Central memory CD4-positive, alpha-beta T cell (primary cell): ENCODE measurements at regions not wholly inside any gene's neighbourhood (a gene's known extent, or its start where the extent isn't known, plus 50 kb on each side); places are given as distances from the start of the nearest gene placed in this dataset.

ENCODE experiments used
- DNase-seq: peaks from one replicate; pipeline ENCODE4 v3.0.0; 2022

DNA sequence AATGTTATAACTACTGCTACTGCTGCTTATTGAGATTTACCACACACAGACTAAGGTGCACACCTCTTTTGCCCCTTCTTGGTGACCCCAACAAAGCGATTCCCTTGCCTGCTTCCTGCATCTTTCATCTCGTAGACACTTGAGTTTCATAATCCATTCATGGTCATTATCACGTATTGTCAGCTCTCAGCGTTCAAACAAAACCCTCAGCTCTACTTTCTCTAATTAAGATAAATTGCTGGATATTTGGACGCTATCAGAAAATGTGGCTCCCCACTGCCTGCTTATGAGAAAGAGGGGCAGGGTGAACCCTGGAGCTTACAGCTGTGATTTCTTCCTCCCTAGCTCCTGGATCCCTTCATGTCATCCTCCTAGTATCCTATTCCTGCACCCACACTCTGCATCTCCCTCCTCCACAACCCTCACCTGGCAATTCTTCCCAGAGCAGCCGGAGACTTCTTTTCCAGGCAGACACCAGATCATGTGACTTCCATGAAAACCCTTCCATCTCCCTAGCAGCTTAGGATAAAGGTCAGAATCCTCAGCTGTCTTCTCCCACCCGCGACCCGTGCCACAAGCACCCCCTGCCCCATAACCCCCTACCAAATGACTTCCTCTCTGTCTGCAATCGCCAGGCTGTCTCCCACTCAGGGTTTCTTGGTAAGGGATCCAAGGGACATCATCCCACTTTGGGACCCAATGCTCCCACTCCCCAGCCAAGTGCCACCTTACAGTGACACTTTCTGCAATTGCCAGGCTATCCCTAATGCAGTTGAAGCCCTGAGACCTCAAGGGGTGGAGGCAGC lies 146.5 kb downstream of the NSG2 start:
- DNase-seq = no peak

DNA sequence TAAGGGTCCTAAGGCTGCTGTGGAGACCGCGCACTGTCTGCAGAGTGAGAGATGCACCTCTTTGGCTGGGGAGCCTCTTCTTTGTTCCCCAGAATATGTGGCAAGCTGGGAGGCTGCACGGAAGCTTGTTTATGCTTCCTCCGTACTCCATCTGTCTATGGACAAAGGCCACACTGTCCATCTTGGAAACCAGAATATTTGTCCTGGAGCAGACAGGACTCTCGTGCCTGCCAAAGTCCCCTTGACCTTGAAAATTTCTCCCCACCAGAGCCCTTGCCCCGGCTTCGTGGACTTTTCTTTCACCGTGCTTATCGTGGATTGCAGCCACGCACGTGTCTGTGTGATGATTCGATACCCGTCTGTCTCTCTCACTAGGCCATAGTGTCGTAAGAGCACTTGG lies 147.4 kb downstream of the NSG2 start:
- no peak for DNase-seq

DNA sequence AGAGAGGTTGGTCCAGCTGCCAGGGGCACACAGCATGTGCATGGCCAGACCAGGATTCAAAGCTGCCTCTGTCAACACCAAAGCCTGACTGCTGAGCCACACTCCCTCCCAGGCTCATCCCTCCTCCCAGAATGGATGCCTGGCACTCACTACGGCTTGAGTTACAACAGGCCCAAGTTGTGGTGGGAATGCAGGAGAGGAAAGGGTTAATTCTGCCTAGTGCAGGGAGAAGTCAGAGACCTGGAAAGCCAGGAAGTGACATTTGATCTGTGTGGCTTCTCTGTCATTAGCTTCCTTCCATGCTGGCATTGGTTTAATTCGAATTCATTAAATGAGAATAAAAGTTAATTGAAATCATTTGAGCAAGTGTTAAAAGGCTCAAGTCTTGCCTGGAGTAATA lies 150.0 kb downstream of the NSG2 start:
- DNase-seq = no peak

DNA sequence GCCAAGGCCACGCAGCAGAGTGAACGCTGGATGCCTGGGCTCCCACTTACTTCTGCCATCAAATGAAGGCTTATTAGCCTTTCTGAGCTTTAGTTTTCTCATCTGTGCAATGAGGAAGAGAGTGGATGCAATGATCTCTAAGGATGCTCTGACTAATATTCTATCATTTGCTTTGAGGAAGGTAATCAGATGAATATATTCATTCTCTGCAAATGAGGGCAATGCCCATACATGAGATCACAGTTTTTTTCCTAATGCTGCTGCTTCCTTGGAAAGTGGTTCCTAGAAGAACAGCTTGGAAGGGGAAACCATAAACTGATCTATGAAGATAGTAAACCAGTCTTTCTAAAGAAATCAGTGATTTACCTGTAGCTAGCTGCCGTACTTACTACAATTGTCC lies 152.4 kb downstream of the NSG2 start:
- no peak for DNase-seq

DNA sequence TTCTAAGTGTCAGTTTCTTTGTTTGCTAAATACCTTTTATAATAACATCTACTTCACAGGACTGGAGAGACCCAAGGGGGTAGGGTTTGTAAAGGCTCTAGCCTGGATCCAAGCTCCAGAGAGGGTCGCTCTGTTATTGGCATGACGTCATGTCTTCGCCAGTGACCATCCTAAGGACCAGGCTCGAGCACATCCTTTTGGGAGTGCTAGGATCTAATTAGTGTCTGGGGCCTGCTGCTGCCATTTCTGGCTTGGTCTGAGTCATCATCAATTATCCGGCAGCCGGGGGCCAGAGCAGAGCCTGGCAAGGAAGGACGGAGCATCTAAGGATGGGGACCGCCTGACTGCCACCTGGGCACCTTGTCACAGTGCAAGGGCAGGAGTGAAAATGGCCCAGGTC lies 153.0 kb downstream of the NSG2 start:
- no peak for DNase-seq

DNA sequence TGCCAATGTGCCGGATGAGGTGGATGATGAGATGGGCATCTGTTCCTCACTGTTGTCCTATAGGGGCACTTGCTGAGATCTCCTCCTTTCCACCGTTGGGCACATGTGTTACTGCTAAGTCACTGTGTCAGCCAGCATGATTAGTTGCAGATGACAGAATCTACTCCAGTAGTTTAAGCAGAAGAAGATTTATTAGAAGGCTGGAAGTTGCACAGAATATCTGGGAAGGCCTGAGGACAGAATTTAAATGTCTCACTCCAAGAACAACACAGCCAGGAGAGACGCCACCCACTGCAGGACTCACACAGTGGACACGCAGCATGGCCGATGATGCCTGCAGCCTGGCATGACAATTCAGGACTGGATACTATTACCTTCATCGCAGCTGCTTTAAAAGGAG lies 157.5 kb downstream of the NSG2 start:
- no peak for DNase-seq

DNA sequence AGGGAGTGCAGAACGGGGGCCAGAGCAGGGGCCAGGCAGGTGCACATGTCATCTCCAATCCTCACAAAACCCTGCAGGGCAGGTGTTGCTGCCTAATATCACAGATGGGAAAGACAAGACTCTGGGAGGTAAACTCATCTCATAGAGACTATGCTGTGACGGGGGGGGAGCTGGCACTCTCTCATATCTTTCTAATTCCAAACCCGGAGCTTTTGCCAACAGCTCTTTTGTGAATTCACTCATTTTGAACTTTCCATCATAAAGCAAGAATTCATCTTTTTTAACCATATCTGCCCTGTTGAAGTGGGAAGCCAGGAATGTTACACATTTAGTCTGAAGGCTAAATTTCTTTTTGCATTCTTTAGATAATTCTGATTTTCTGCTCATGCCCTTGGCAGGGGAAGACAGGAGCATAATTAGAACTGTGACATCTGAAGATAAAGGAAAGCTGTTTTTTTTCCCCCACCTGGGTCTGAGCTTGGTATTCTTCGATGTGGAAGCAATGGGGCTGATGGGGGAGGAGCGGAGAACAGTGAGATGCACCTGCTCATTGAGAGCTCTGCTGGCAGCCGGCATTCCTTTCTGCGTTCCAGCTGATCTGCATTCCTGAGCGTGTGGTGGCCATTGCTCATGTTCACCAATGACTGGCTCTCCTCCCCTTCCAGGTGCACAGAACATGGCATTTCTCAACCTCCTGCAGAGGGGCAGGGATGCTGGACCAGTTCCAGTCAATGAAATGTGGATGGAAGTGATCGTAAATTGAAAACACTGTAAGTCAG lies 159.2 kb downstream of the NSG2 start:
- DNase-seq = no peak

DNA sequence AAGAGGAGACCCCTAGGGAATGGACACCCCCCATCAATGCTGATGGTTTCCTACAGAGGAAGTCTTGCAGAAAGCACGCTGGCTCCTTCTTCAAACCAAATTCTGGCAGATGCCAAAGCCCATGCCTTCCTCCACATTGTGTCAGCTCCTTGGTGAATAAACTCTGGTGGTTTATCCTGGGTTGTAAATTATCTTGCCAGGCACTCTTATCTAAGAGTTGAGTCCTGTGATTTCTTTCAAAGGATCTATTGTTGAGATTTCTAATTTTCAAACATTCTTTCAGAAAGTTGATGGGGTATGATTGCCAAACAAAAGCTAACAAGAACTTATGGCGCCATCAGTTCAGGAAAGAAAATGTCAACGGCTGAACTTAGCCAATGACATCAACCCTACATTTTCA lies 160.4 kb downstream of the NSG2 start:
- DNase-seq = no peak

DNA sequence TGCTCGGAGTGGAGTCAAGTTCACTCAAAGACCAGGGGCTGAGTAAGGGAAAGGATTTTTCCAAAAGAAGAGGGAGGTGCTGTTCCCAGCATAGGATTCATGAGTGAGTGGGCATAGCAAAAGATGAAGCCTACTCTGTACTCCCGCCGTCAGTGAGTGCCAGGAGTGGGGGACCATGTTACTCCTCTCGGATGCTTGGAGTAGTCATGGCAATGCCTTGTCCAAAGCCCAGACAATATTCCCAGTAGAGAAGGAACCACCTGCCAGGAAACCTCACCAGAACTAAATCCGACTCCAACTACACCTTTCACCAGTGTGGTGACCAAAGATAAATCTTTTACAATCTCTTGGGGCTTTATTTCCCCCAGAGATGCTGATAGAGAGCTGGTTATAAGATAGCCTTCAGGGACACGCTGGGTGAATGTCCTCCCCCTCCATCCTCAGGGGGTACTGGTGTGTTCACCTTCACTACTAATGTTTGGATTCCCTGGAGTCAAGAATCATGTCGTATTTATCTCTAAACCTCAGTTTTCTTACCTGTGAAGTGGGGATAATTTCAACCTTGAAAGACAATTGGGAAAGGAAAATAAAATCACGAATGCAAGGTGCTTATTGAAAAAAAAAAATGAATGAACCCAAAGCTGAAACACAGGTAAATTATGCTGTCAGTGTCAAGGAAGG lies 165.2 kb downstream of the NSG2 start:
- DNase-seq = no peak

DNA sequence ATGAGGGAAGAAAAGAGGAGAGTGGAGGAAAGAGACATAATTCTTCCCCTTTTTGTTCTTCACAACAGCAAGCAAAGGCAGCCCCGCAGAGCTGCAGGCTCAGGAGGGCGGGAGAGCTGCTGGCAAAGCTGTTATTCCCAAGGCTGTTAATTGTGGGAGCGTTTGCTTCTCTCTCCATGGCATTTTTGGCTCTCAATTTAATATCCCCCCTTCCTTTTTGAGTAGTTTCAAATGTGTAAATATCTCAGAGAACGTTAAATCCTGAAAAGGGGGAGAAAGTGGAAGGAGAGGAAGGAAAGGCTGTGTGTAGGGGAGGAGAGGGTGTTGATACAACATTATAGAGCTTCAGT lies 165.7 kb downstream of the NSG2 start:
- no peak for DNase-seq

DNA sequence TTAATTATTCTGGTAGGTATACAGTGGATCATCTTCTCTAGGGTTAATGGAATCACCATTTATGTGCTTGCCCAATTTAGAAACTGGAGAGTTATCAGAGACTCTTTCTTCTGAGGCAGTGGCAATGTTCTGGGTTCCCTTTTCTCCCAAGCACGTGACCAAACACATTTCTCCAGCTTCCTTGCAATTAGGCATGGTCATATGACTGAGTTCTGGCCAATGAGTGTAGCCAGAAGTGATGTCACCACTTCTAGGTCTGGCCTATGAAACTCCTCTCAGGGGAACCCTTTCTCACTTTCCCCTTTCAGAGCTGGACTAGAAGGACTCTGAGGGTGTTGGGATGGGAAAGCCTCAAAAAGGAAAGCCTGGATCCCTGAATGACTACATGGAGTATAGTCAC lies 172.0 kb downstream of the NSG2 start:
- DNase-seq = no peak

DNA sequence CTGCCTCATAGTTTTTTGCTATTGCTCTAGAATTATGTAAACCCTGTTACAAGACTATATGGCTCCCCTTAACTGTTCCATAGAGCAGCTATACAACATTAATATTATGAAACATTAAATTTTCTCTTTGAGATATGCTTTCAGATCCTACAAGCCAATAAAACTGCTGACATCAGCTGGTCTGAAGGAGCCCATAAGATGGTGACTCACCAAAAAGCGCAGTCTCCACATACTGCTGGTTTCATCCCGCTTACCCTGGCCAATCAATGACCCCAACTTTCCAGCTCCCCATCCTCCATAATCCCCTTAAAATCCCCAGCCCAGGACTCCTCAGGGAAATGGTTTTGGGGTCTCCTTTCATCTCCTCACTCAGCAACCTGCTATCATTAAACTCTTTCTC lies 172.7 kb downstream of the NSG2 start:
- no peak for DNase-seq

DNA sequence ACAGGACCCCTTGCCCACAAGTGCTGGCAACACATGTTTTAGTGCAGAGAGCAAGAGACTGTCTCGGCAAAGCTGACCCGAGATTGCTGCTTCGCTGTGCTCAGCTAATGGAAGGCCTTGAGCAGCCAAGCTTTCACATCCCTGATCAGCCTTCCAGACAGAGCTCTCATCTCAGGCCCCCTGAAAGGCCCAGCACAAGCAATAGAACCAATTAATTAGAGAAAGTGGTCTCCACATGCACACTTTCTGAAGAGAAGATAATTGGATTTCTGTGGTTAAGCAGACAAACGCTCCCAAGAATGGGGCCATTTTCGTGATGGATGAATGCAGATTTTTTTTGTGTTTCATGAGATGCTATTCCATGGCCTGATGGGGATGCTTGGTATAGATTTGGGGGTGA lies 174.9 kb downstream of the NSG2 start:
- no peak for DNase-seq

DNA sequence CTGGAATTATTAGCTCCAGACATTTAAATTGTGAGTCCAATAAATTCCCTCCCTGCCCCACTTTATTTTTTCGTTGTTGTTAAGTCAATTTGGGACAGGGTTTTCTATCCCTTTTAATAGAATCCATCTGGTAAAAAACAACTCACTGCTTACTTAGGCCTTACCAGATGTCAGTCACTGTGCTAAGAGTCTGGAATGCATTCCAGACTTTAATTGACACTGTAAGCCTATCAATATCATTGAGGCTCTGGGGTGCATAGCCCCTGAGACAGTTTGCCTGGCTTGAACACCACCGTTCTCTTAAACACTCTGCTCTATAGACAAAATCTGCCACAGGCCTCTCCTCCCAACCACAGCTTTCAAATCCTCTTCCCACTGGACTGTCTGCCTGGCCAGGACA lies 175.9 kb downstream of the NSG2 start:
- DNase-seq = no peak

DNA sequence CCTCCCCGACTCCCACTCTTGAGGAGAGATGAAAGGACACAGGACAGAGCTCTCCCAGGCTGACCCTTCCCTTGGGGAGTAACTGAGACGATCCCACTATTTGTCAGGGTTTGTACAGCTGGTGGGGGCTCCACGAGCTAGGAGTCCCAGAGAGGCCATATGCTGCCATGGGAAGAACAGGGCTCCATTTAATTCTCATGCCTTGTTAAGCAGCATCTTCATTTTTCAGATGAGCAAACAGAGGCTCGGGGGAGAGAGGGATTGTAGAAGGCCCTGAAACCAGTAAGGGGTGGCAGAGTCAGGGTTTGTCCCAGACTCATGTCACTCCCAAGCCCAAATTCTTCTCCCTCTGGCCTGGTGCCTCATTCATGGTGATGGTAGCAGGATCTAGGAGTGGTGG lies 176.4 kb downstream of the NSG2 start:
- DNase-seq = no peak

DNA sequence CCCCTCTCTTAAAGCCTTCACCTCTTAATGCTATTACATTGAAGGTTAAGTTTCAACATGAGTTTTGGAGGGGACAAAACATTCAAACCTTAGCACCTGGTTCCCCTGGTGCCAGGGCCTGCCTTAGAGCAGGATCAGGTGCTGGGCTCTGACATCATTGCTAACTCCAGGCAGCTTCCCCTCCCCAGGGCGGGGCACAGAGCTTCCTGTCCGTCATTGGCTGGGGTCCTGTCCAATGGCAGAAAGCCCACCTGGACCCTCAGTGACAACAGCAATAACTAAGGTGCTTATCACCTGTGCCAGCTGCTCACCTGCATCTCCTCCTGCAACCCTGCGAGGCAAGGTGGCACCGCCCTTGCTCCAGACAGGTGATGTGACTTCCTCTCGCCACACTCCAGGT lies 177.4 kb downstream of the NSG2 start:
- no peak for DNase-seq

DNA sequence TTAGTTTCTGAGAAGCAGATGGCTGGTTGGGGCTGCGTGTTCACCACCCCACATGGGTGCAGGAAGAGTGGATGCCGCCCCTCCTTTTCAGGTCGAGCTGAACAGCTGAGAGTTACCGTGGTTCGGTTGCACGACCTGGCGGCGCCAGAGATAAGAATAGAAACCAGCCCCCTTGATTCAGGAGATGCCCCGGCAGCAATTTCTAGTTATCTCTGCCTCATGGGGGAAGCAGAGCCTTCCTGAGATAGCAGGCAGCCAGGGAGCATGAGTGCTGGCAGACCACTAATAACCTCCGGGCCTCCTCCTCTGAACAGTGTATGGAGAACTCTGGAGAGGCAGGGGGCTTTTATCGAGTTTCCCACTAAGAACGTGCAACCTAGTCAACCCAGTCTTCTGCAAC lies 177.8 kb downstream of the NSG2 start:
- DNase-seq = no peak

DNA sequence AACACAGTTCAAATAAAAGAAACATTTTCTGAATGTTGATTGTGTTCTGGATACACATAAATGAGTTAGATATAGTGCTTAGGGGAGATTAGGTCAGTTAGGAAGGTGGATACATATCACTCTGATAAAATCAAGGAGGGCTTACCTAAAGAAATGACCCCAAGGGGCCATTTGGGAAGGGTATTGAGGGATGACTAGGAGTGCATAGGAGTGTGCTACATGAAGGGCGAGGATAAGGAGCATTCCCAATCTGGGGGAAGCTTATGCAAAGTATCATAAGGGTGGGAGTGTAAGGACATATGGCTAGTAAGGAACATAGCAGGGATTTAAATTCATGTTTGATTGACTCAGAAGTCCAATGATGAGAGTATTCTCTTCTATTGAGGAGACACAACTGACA lies 183.6 kb downstream of the NSG2 start:
- no peak for DNase-seq

DNA sequence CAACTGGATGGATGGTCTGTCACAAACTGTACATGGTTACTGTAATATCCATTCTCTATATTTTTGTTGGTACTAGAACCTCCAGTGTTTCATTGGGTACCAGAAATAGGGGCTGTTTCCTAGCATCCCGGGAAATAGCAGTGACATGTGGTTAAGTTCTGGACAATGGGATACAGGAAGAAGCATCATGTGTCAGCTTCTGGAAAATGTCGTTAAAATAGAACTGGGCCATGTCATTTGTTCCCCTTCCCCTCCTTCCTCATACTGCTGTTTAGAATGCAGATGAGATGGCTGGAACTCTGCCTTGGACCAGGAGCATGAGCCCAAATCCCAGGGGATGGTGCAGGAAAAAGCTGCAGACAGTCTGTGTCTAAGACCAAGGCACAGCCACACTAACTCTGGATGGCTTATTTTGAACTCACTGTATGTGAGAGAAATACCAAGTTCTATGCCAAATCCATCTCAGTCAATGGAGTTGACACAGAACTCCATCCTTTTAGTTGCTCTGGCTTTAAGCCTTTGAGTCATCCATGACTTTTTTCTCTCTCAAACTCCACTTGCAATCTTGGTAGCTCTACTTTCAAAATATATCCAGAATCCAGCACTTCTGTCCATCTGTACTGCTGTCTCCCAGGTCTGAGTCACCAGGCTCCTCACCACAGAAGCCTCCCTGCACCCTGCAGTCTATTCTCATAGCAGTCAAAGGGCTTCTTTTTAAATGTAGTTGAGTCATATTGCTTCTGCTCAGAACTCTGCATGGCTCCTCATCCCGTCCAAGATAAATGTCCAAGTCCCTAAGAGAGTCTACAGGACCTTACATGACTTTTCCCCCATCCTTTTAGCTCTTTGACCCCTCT lies 184.2 kb downstream of the NSG2 start:
- no peak for DNase-seq

DNA sequence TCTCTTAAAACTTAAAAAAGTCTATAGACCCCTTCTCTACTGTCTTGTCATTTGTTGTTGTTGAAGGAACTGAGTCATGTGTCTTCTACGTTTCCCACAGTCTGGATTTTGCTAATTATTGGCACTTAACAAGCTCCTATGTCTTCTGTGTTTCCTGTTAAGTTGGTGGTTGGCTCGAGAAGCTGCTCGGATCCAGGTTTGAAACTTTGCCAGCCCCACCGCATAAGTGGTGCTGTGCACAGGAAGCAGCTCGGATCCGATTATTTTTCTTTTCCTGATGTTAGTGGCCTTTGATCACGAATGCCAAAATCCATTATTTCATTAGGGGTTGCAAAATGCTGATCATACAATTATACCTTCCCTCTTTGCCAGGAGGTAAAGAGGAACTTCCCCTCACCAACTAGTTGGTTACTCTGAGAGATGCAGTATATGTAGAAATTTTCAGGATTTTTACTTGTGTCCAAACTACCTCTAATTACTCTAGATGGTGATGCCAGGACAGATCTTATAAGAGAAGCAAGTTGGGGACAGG lies 186.5 kb downstream of the NSG2 start:
- DNase-seq = no peak

DNA sequence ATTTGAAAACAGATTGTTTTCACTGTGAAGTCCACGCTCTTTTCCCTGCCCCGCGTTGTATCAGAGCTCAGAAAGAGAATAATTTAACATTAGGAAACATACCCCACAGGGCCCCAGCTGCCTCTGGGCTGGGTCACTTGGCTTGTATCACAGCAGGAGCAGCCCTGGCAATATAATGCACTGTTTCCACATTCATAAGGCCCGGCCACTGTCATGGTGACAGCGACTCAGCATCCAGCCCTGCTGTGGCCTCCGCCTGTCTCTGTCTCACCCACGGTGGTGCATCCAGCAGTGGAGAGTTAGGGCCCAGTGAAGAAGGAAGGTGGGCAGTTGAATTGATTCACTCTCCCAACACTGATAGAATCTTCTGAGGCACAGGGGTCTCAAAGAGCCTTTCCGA lies 188.9 kb downstream of the NSG2 start:
- DNase-seq = no peak

DNA sequence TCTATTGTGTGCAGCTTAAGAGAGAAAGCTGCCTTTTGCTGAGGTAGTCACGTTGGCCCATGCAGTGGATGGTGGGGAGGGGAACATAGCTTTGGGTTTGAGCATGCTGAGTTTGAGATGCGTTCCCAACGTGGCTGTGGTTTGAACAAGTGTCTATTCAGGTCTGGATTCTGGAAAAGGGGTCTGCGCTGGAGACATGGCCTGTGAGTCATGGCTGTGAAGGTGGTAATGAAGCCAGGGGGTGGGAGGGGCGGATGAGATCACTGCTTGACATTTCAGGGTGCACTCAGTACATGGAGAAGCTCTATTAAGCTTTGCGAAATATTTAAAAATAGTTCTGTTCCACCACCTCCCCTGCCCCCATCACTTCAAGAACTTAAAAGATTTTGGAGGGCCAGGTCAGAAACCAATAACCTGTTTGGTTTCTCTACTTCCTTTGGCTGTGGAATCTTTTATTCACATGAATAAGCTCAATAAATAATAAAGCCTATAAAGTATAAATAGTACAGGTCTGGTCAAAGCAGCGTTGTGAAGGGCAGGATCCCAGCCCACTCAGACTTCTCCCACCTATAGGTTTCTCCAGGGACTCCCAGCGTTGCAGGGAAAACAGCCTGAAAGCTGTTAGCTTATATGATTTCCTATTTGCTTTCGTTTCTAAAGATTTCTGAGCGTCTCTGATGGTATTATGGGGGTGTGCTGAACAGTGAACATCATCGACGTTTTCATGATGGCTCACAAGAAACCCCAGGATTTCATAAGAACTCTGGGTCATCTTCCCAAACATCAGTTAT lies 189.9 kb downstream of the NSG2 start:
- no peak for DNase-seq
